SH-SY5Y (cell line): ENCODE measurements at regions not wholly inside any gene's neighbourhood (a gene's known extent, or its start where the extent isn't known, plus 50 kb on each side); places are given as distances from the start of the nearest gene placed in this dataset.

Experiments
- GATA2 ChIP-seq: IDR thresholded peaks from 2 replicates; pipeline ENCODE4 v1.6.1; 2011; ENCODE audit warnings: mild to moderate bottlenecking, low read depth, low read length
- GATA3 ChIP-seq: IDR thresholded peaks from 2 replicates; pipeline ENCODE4 v1.6.1; 2011; ENCODE audit warnings: low read depth, mild to moderate bottlenecking, low read length, moderate library complexity

- TF ChIP-seq GATA2 (no peak), GATA3 (no peak)
Measured at GRCh38 chr16:29306201-29306600, 100.3 kb downstream of the NPIPB11 start.
